BJ (cell line): ENCODE measurements at regions not wholly inside any gene's neighbourhood (a gene's known extent, or its start where the extent isn't known, plus 50 kb on each side); places are given as distances from the start of the nearest gene placed in this dataset.

Experiments used
- CTCF ChIA-PET: fragments of 350-600 bp; formaldehyde crosslinking; extraction: SDS; loops from one replicate; lab custom pipeline; 2021; ENCODE audit warnings: antibody characterized with exemption, inconsistent platforms; lab: Yijun Ruan, JAX
- POLR2A ChIA-PET: fragments of 300-600 bp; sonication (Branson Sonifier 250); formaldehyde crosslinking; extraction: SDS; loops from one replicate; lab custom pipeline; 2021; ENCODE audit warnings: antibody characterized with exemption; lab: Charles Lee
- DNase-seq: peaks from one replicate; pipeline ENCODE4 v3.0.0-alpha.2; 2011; ENCODE audit warnings: low read depth
- H3K27me3 ChIP-seq: 2 replicates; pipeline ENCODE4 v1.6.0; 2011; ENCODE audit warnings: low read length; ENCODE audit not compliant: control insufficient read depth, insufficient read depth
- H3K36me3 ChIP-seq: 2 replicates; pipeline ENCODE4 v1.5.1; 2011; ENCODE audit warnings: low read length; ENCODE audit not compliant: control insufficient read depth, insufficient read depth
- H3K4me3 ChIP-seq: 2 replicates; pipeline ENCODE4 v1.5.1; 2011; ENCODE audit warnings: low read depth, mild to moderate bottlenecking, control low read depth, low read length
- CTCF ChIP-seq: IDR thresholded peaks from 2 replicates; pipeline ENCODE4 v1.5.1; 2011; ENCODE audit warnings: low read depth, mild to moderate bottlenecking, control low read depth, inconsistent platforms, low read length, moderate library complexity; ENCODE audit not compliant: insufficient read depth

GRCh38 chr18:10247021-10247741 is 207.3 kb upstream of the APCDD1 start:
- TF ChIP-seq CTCF: no peak
- Histone ChIP-seq H3K36me3 (no peaks in the 10 kb centered on the region), H3K27me3 (peaks cover 3% of the 10 kb centered on the region), H3K4me3 (no peak overlapping the region)
- no peak for DNase-seq
- ChIA-PET CTCF (no interaction called here), POLR2A (interaction anchor here (0.7 kb wide), 1 partner anchor 24 kb away, joined by 3 read pairs; no protein-coding TSS in a partner anchor)

- Histone ChIP-seq H3K27me3 (peaks cover 5% of the 10 kb centered on the region), H3K4me3 (no peak overlapping the region), H3K36me3 (no peaks in the 10 kb centered on the region)
- CTCF ChIA-PET: no interaction called here
- no peak for TF ChIP-seq CTCF
- POLR2A ChIA-PET: interaction anchor here (0.7 kb wide), 1 partner anchor 23 kb away, joined by 3 read pairs; no protein-coding TSS in a partner anchor
- no peak for DNase-seq
Measured at GRCh38 chr18:10247742-10248082, 206.7 kb upstream of the APCDD1 start.

GRCh38 chr18:10248738-10249137 is 205.7 kb upstream of the APCDD1 start:
- no peak for DNase-seq
- no peak for TF ChIP-seq CTCF
- H3K27me3 ChIP-seq: peaks cover 5% of the 10 kb centered on the region
- no peak overlapping the region for H3K4me3 ChIP-seq
- CTCF ChIA-PET: no interaction called here
- no peaks in the 10 kb centered on the region for H3K36me3 ChIP-seq
- POLR2A ChIA-PET: no interaction called here

GRCh38 chr18:10249270-10249669 is 205.2 kb upstream of the APCDD1 start:
- CTCF ChIA-PET: no interaction called here
- H3K4me3 ChIP-seq: no peak overlapping the region
- no peaks in the 10 kb centered on the region for H3K36me3 ChIP-seq
- TF ChIP-seq CTCF: no peak
- peaks cover 5% of the 10 kb centered on the region for H3K27me3 ChIP-seq
- POLR2A ChIA-PET: no interaction called here
- no peak for DNase-seq

- DNase-seq: no peak
- H3K27me3 ChIP-seq: peaks cover 5% of the 10 kb centered on the region
- TF ChIP-seq CTCF: no peak
- H3K36me3 ChIP-seq: no peaks in the 10 kb centered on the region
- H3K4me3 ChIP-seq: no peak overlapping the region
- POLR2A ChIA-PET: no interaction called here
- CTCF ChIA-PET: no interaction called here
Measured at GRCh38 chr18:10249801-10250200, 204.6 kb upstream of the APCDD1 start.
